ENCODE measurements at regions not wholly inside any gene's neighbourhood (a gene's known extent, or its start where the extent isn't known, plus 50 kb on each side); places are given as distances from the start of the nearest gene placed in this dataset.

DNA sequence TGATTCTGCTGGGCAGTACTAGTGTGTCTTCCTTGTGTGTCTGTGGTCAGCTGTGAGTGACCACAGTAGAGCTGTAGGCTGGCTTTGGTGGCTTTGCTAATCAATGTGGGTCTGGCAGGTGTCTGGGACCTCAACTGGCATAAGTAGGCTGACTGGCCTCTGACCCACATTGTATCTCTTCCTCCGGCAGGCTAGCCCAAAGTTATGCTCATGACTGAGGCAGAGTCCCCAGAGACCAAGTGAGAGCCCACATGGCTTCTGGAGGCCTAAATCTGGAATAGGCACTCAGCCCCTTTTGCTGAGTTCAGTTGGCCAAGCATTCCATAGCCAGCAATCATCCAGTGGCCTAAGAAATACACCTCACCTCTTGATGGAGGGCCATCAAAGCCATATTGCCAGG is 289.1 kb upstream of the SUCLG2 start:
- TF ChIP-seq, protein P1, sequence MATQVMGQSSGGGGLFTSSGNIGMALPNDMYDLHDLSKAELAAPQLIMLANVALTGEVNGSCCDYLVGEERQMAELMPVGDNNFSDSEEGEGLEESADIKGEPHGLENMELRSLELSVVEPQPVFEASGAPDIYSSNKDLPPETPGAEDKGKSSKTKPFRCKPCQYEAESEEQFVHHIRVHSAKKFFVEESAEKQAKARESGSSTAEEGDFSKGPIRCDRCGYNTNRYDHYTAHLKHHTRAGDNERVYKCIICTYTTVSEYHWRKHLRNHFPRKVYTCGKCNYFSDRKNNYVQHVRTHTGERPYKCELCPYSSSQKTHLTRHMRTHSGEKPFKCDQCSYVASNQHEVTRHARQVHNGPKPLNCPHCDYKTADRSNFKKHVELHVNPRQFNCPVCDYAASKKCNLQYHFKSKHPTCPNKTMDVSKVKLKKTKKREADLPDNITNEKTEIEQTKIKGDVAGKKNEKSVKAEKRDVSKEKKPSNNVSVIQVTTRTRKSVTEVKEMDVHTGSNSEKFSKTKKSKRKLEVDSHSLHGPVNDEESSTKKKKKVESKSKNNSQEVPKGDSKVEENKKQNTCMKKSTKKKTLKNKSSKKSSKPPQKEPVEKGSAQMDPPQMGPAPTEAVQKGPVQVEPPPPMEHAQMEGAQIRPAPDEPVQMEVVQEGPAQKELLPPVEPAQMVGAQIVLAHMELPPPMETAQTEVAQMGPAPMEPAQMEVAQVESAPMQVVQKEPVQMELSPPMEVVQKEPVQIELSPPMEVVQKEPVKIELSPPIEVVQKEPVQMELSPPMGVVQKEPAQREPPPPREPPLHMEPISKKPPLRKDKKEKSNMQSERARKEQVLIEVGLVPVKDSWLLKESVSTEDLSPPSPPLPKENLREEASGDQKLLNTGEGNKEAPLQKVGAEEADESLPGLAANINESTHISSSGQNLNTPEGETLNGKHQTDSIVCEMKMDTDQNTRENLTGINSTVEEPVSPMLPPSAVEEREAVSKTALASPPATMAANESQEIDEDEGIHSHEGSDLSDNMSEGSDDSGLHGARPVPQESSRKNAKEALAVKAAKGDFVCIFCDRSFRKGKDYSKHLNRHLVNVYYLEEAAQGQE (IDR thresholded peaks at IDR 0.05; ENCODE audit: insufficient replicate concordance, low read depth), result no peak
- TF ChIP-seq, protein P2, sequence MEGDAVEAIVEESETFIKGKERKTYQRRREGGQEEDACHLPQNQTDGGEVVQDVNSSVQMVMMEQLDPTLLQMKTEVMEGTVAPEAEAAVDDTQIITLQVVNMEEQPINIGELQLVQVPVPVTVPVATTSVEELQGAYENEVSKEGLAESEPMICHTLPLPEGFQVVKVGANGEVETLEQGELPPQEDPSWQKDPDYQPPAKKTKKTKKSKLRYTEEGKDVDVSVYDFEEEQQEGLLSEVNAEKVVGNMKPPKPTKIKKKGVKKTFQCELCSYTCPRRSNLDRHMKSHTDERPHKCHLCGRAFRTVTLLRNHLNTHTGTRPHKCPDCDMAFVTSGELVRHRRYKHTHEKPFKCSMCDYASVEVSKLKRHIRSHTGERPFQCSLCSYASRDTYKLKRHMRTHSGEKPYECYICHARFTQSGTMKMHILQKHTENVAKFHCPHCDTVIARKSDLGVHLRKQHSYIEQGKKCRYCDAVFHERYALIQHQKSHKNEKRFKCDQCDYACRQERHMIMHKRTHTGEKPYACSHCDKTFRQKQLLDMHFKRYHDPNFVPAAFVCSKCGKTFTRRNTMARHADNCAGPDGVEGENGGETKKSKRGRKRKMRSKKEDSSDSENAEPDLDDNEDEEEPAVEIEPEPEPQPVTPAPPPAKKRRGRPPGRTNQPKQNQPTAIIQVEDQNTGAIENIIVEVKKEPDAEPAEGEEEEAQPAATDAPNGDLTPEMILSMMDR (IDR thresholded peaks at IDR 0.05; ENCODE audit: insufficient read depth, low read length), result no peak
